WTC11 (cell line): ENCODE measurements at regions not wholly inside any gene's neighbourhood (a gene's known extent, or its start where the extent isn't known, plus 50 kb on each side); places are given as distances from the start of the nearest gene placed in this dataset.

Experiments
- ATAC-seq: fragments of 200-7000 bp; cut with Tn5 transposase; 2 replicates; pipeline ENCODE4 v1.10.0; 2021; ENCODE audit warnings: mild to moderate bottlenecking, moderate library complexity
- CTCF ChIA-PET: fragments of 300-600 bp; sonication (Branson Sonifier 250); formaldehyde crosslinking; loops from one replicate; lab custom pipeline; 2021; ENCODE audit warnings: antibody characterized with exemption; lab: Charles Lee
- POLR2A ChIA-PET: fragments of 350-600 bp; sonication (Branson Sonifier 250); formaldehyde crosslinking; loops from one replicate; lab custom pipeline; 2021; ENCODE audit warnings: antibody characterized with exemption; lab: Charles Lee
- DNase-seq: peaks from one replicate; pipeline ENCODE4 v3.0.0; 2021; ENCODE audit warnings: low spot score
- H3K27ac Mint-ChIP-seq: 2 replicates; pipeline ENCODE4 v1.8.0; 2021; ENCODE audit warnings: mixed read lengths
- H3K27me3 Mint-ChIP-seq: 2 replicates; pipeline ENCODE4 v1.8.0; 2021; ENCODE audit warnings: low read depth, mild to moderate bottlenecking, moderate library complexity, mixed read lengths
- H3K36me3 Mint-ChIP-seq: 2 replicates; pipeline ENCODE4 v1.8.0; 2021; ENCODE audit warnings: mixed read lengths
- H3K4me1 Mint-ChIP-seq: 2 replicates; pipeline ENCODE4 v1.8.0; 2022; ENCODE audit warnings: mixed read lengths
- H3K4me3 Mint-ChIP-seq: 2 replicates; pipeline ENCODE4 v1.8.0; 2021; ENCODE audit warnings: mild to moderate bottlenecking, moderate library complexity, mixed read lengths
- H3K9me3 Mint-ChIP-seq: 2 replicates; pipeline ENCODE4 v1.8.0; 2021; ENCODE audit warnings: mixed read lengths
- AFF4 ChIP-seq: sonication (generic); formaldehyde crosslinking; IDR thresholded peaks from 2 replicates; pipeline ENCODE4 v1.8.1; 2023; ENCODE audit warnings: mild to moderate bottlenecking, missing genetic modification reagents, borderline replicate concordance
- ARID4B ChIP-seq: sonication (generic); formaldehyde crosslinking; IDR thresholded peaks from 2 replicates; pipeline ENCODE4 v1.8.0; 2023; ENCODE audit warnings: missing genetic modification reagents, mild to moderate bottlenecking, borderline replicate concordance
- ATF1 ChIP-seq: sonication (generic); formaldehyde crosslinking; IDR thresholded peaks from 2 replicates; pipeline ENCODE4 v1.8.1; 2023; ENCODE audit warnings: mild to moderate bottlenecking, moderate library complexity, missing genetic modification reagents
- ATF2 ChIP-seq: sonication (generic); formaldehyde crosslinking; IDR thresholded peaks from 2 replicates; pipeline ENCODE4 v1.8.1; 2022; ENCODE audit warnings: low read depth, missing genetic modification reagents, borderline replicate concordance
- E2F5 ChIP-seq: sonication (generic); formaldehyde crosslinking; IDR thresholded peaks from 2 replicates; pipeline ENCODE4 v1.8.1; 2022; ENCODE audit warnings: mild to moderate bottlenecking, moderate library complexity, missing genetic modification reagents
- ELF4 ChIP-seq: sonication (generic); formaldehyde crosslinking; IDR thresholded peaks from 2 replicates; pipeline ENCODE4 v1.8.1; 2022; ENCODE audit warnings: low read depth, mild to moderate bottlenecking, moderate library complexity, missing genetic modification reagents
- GABPB1 ChIP-seq: sonication (generic); formaldehyde crosslinking; IDR thresholded peaks from 2 replicates; pipeline ENCODE4 v1.8.1; 2023; ENCODE audit warnings: mild to moderate bottlenecking, missing genetic modification reagents
- IRF2 ChIP-seq: sonication (generic); formaldehyde crosslinking; IDR thresholded peaks from 2 replicates; pipeline ENCODE4 v1.8.0; 2022; ENCODE audit warnings: low read depth, missing genetic modification reagents, borderline replicate concordance
- JUN ChIP-seq: sonication (generic); formaldehyde crosslinking; IDR thresholded peaks from 2 replicates; pipeline ENCODE4 v1.8.0; 2023; ENCODE audit warnings: mild to moderate bottlenecking, missing genetic modification reagents
- NFATC4 ChIP-seq: fragments of 250-450 bp; sonication (Bioruptor Pico); IDR thresholded peaks from 2 replicates; pipeline ENCODE4 v1.9.0; 2021; ENCODE audit warnings: mild to moderate bottlenecking
- OVOL2 ChIP-seq: fragments of 250-450 bp; sonication (Bioruptor Pico); IDR thresholded peaks from 2 replicates; pipeline ENCODE4 v1.9.0; 2021; ENCODE audit warnings: mild to moderate bottlenecking, borderline replicate concordance
- PREB ChIP-seq: sonication (generic); formaldehyde crosslinking; IDR thresholded peaks from 2 replicates; pipeline ENCODE4 v1.8.1; 2022; ENCODE audit warnings: mild to moderate bottlenecking, missing genetic modification reagents, moderate library complexity, borderline replicate concordance
- RORB ChIP-seq: fragments of 250-450 bp; sonication (Bioruptor Pico); IDR thresholded peaks from 2 replicates; pipeline ENCODE4 v1.9.0; 2021; ENCODE audit warnings: mild to moderate bottlenecking
- SP1 ChIP-seq: sonication (generic); formaldehyde crosslinking; conservative IDR thresholded peaks from 2 replicates; pipeline ENCODE4 v1.8.1; 2022; ENCODE audit warnings: missing genetic modification reagents
- TCF7 ChIP-seq: sonication (generic); formaldehyde crosslinking; IDR thresholded peaks from 2 replicates; pipeline ENCODE4 v1.8.0; 2022; ENCODE audit warnings: mild to moderate bottlenecking, low read depth, missing genetic modification reagents, moderate library complexity
- TEAD4 ChIP-seq: sonication (generic); formaldehyde crosslinking; IDR thresholded peaks from 2 replicates; pipeline ENCODE4 v1.8.0; 2022; ENCODE audit warnings: mild to moderate bottlenecking, missing genetic modification reagents
- ZBTB21 ChIP-seq: sonication (generic); formaldehyde crosslinking; IDR thresholded peaks from 2 replicates; pipeline ENCODE4 v1.8.1; 2023; ENCODE audit warnings: mild to moderate bottlenecking, missing genetic modification reagents, borderline replicate concordance
- ZNF219 ChIP-seq: sonication (generic); formaldehyde crosslinking; IDR thresholded peaks from 2 replicates; pipeline ENCODE4 v1.8.0; 2023; ENCODE audit warnings: missing genetic modification reagents, mild to moderate bottlenecking, borderline replicate concordance
- ZNF512 ChIP-seq: sonication (generic); formaldehyde crosslinking; IDR thresholded peaks from 2 replicates; pipeline ENCODE4 v1.8.1; 2022; ENCODE audit warnings: missing genetic modification reagents, borderline replicate concordance

GRCh38 chr4:14575919-14576318, 426.4 kb upstream of the CPEB2 start (continued):
- TF ChIP-seq E2F5 (CRISPR knock-in tag), result no peak
- TF ChIP-seq JUN (CRISPR knock-in tag), result no peak
- no peak for TF ChIP-seq TEAD4 (CRISPR knock-in tag)
- no peak for TF ChIP-seq ZBTB21 (CRISPR knock-in tag)
- TF ChIP-seq NFATC4 (CRISPR knock-in tag), result no peak

GRCh38 chr4:14580061-14580460, 422.2 kb upstream of the CPEB2 start:
- CTCF ChIA-PET, result no interaction called here
- Mint-ChIP-seq H3K4me3 (no peak overlapping the region), H3K9me3 (no peaks in the 10 kb centered on the region), H3K27ac (no peak overlapping the region), H3K36me3 (no peaks in the 10 kb centered on the region), H3K27me3 (no peaks in the 10 kb centered on the region), H3K4me1 (no peaks in the 10 kb centered on the region)
- DNase-seq, result no peak
- TF ChIP-seq ELF4 (CRISPR knock-in tag), result no peak
- no peak for TF ChIP-seq ZNF512 (CRISPR knock-in tag)
- no peak for TF ChIP-seq ATF1 (CRISPR knock-in tag)
- TF ChIP-seq NFATC4 (CRISPR knock-in tag), result no peak
- TF ChIP-seq IRF2 (CRISPR knock-in tag), result no peak
- no peak for TF ChIP-seq ATF2
- no peak for TF ChIP-seq ZNF219 (CRISPR knock-in tag)
- no peak for TF ChIP-seq PREB (CRISPR knock-in tag)
- no peak for TF ChIP-seq GABPB1 (CRISPR knock-in tag)
- TF ChIP-seq TCF7 (CRISPR knock-in tag), result no peak
- TF ChIP-seq RORB (CRISPR knock-in tag), result no peak
- POLR2A ChIA-PET, result no interaction called here
- ATAC-seq, result no peak

GRCh38 chr4:14581741-14582140, 420.5 kb upstream of the CPEB2 start:
- DNase-seq (no peak), ATAC-seq (no peak)
- Mint-ChIP-seq H3K4me1 (no peaks in the 10 kb centered on the region), H3K9me3 (peaks cover 8% of the 10 kb centered on the region), H3K27ac (no peak overlapping the region), H3K36me3 (no peaks in the 10 kb centered on the region), H3K4me3 (no peak overlapping the region), H3K27me3 (no peaks in the 10 kb centered on the region; the same call in 1 of the 2 replicates)
- CTCF ChIA-PET, result no interaction called here
- POLR2A ChIA-PET, result no interaction called here
- TF ChIP-seq ARID4B (CRISPR knock-in tag) (no peak), ZNF512 (CRISPR knock-in tag) (no peak), AFF4 (CRISPR knock-in tag) (no peak), GABPB1 (CRISPR knock-in tag) (no peak), OVOL2 (CRISPR knock-in tag) (no peak), SP1 (no peak)
